ENCODE measurements at regions not wholly inside any gene's neighbourhood (a gene's known extent, or its start where the extent isn't known, plus 50 kb on each side); places are given as distances from the start of the nearest gene placed in this dataset.

GRCh38 chr7:17611611-17612010 lies 313.2 kb downstream of the AHR start:
- TF ChIP-seq CTCF (IDR thresholded peaks at IDR 0.05), result no peak
- no peak for TF ChIP-seq POLR2A (IDR thresholded peaks at IDR 0.05)

Data from right lobe of liver (tissue), 4 donors.